Right lobe of liver (tissue), 6 donors: ENCODE measurements at regions not wholly inside any gene's neighbourhood (a gene's known extent, or its start where the extent isn't known, plus 50 kb on each side); places are given as distances from the start of the nearest gene placed in this dataset.
"Not testable (repeated sequence)": the region's sequence is repeated elsewhere in the genome, so short reads cannot be mapped to it uniquely, and the experiment has no call there.

Source experiments
- ATAC-seq, 4 donors: fragments of 200-7000 bp; cut with Tn5 transposase; one replicate each; pipeline ENCODE4 v1.9.1; 2020; ENCODE audit warnings: mild to moderate bottlenecking in 4 of 4, moderate library complexity in 4 of 4
- DNase-seq, 3 donors: peaks; one replicate each; pipeline ENCODE4 v3.0.0-alpha.2; 2020
- H3K27ac ChIP-seq, 3 donors: fragments of 200-600 bp; one replicate each; pipeline ENCODE4 v1.8.0; 2022
- H3K27me3 ChIP-seq, 2 donors: fragments of 200-600 bp; one replicate each; pipeline ENCODE4 v1.8.0; 2022
- H3K36me3 ChIP-seq, 4 donors: fragments of 200-600 bp; sonication (generic) in 1 of 4; one replicate each; pipeline versions ENCODE4 v1.5.1 to v1.8.0; 2017 to 2022; ENCODE audit warnings: control low read depth in 1 of 4
- H3K4me1 ChIP-seq, 4 donors: fragments of 200-600 bp; sonication (generic) in 1 of 4; one replicate each; pipeline versions ENCODE4 v1.5.1 to v1.8.0; 2017 to 2022; ENCODE audit warnings: control low read depth in 1 of 4
- H3K4me3 ChIP-seq, 3 donors: fragments of 200-600 bp; one replicate each; pipeline ENCODE4 v1.8.0; 2022
- H3K9me3 ChIP-seq, 4 donors: fragments of 200-600 bp; sonication (generic) in 1 of 4; one replicate each; pipeline versions ENCODE4 v1.5.1 to v1.8.0; 2017 to 2022; ENCODE audit warnings: control low read depth in 1 of 4
- CTCF ChIP-seq, 4 donors: fragments of 200-600 bp in 3 of 4; fragments of 450-650 bp in 1 of 4; IDR thresholded peaks; one replicate each; pipeline versions ENCODE4 v1.5.1 to v1.8.0; 2016 to 2022; ENCODE audit warnings: antibody characterized with exemption in 4 of 4, mild to moderate bottlenecking in 2 of 4
- POLR2A ChIP-seq: fragments of 450-650 bp; IDR thresholded peaks from one replicate; pipeline ENCODE4 v1.6.1; 2017; ENCODE audit warnings: antibody characterized with exemption, mild to moderate bottlenecking
- WGBS: methylation state at CpG from one replicate; pipeline ENCODE4 v1.1.6; 2018; ENCODE audit warnings: low coverage, low lambda C conversion rate; ENCODE audit not compliant: insufficient coverage; ENCODE audit errors: missing lambda C conversion rate; 5-methylcytosine and 5-hydroxymethylcytosine counted together
- intact Hi-C, 2 donors: fragments of 100-400 bp; cut with DNase I; formaldehyde crosslinking; loops; one replicate each; pipeline versions ENCODE4 v1.11.2 to v1.14.1; 2022
- donor health status: DM: no; HTN: yes; CAD: no.
- donor health status: DM: no; HTN: no; CAD: no.
- donor health status: DM: no; HTN: no; CAD: no.
- donor health status: DM: no; HTN: yes; CAD: no.
- donor health status: DM: no; HTN: yes; CAD: no.

GRCh38 chr11:122405547-122406341, 249.8 kb upstream of the UBASH3B start:
- H3K27me3 ChIP-seq: no peaks in the 10 kb centered on the region
- no peaks in the 10 kb centered on the region for H3K9me3 ChIP-seq
- 60% methylated on average over 5 of the region's 5 CpGs for WGBS
- no peak for TF ChIP-seq POLR2A
- no peaks in the 10 kb centered on the region for H3K36me3 ChIP-seq
- no peak overlapping the region for H3K27ac ChIP-seq
- H3K4me1 ChIP-seq: no peaks in the 10 kb centered on the region
- DNase-seq: no peak
- no peak overlapping the region for H3K4me3 ChIP-seq
- intact Hi-C loops: no loop called here
- ATAC-seq: no peak

- intact Hi-C loops: no loop called here
- no peak for ATAC-seq
Observed at GRCh38 chr11:122404571-122404970, 251.0 kb upstream of the UBASH3B start.

GRCh38 chr11:122401581-122401980, 253.9 kb upstream of the UBASH3B start:
- H3K27ac ChIP-seq, H3K4me3 ChIP-seq, H3K9me3 ChIP-seq, ATAC-seq, H3K4me1 ChIP-seq, intact Hi-C loops, H3K36me3 ChIP-seq, H3K27me3 ChIP-seq, DNase-seq: not testable (repeated sequence)
- 78% methylated on average over 5 of the region's 5 CpGs for WGBS

More at GRCh38 chr11:122404571-122404970, 251.0 kb upstream of the UBASH3B start:
- H3K36me3 ChIP-seq: no peaks in the 10 kb centered on the region
- H3K4me3 ChIP-seq: no peak overlapping the region
- no peak for DNase-seq
- no peaks in the 10 kb centered on the region for H3K9me3 ChIP-seq
- no peaks in the 10 kb centered on the region for H3K27me3 ChIP-seq
- TF ChIP-seq CTCF (IDR thresholded peaks at IDR 0.05) (no peak), POLR2A (no peak)
- H3K27ac ChIP-seq: no peak overlapping the region
- no peaks in the 10 kb centered on the region for H3K4me1 ChIP-seq

GRCh38 chr11:122399375-122399774, 256.1 kb upstream of the UBASH3B start:
- H3K9me3 ChIP-seq: no peaks in the 10 kb centered on the region
- DNase-seq (no peak), ATAC-seq (no peak)
- no peak overlapping the region for H3K27ac ChIP-seq
- WGBS: 79% methylated on average over 2 of the region's 2 CpGs
- no peak for TF ChIP-seq CTCF (IDR thresholded peaks at IDR 0.05)
- TF ChIP-seq POLR2A: no peak
- intact Hi-C loops: no loop called here
- H3K27me3 ChIP-seq: no peaks in the 10 kb centered on the region
- no peak overlapping the region for H3K4me3 ChIP-seq
- no peaks in the 10 kb centered on the region for H3K4me1 ChIP-seq
- H3K36me3 ChIP-seq: no peaks in the 10 kb centered on the region

GRCh38 chr11:122398851-122399250, 256.7 kb upstream of the UBASH3B start:
- H3K27ac ChIP-seq: no peak overlapping the region
- H3K36me3 ChIP-seq: no peaks in the 10 kb centered on the region
- no peak overlapping the region for H3K4me3 ChIP-seq
- 100% methylated on average over 2 of the region's 2 CpGs for WGBS
- no peaks in the 10 kb centered on the region for H3K27me3 ChIP-seq
- no peaks in the 10 kb centered on the region for H3K4me1 ChIP-seq
- intact Hi-C loops: no loop called here
- no peaks in the 10 kb centered on the region for H3K9me3 ChIP-seq
- TF ChIP-seq CTCF (IDR thresholded peaks at IDR 0.05) (no peak), POLR2A (no peak)
- DNase-seq (no peak), ATAC-seq (no peak)
